T-helper 1 cell (primary cell): ENCODE measurements at regions not wholly inside any gene's neighbourhood (a gene's known extent, or its start where the extent isn't known, plus 50 kb on each side); places are given as distances from the start of the nearest gene placed in this dataset.

ENCODE experiments used
- DNase-seq, 5 donors: peaks; one replicate each; pipeline ENCODE4 v3.0.0-alpha.2; 2012 to 2020

- no peak for DNase-seq
Measured at GRCh38 chr13:77378662-77379061, 51.8 kb upstream of the MYCBP2 start.

- no peak for DNase-seq
Measured at GRCh38 chr13:77377016-77377415, 50.1 kb upstream of the MYCBP2 start.
